SK-N-SH treated with all-trans-retinoic acid at 6 μM for 48 hours (cell line): ENCODE measurements at regions not wholly inside any gene's neighbourhood (a gene's known extent, or its start where the extent isn't known, plus 50 kb on each side); places are given as distances from the start of the nearest gene placed in this dataset.

Source experiments
- ATAC-seq: fragments of 200-7000 bp; cut with Tn5 transposase; 3 replicates; pipeline ENCODE4 v1.9.1; 2020; ENCODE audit warnings: mild to moderate bottlenecking, moderate library complexity
- ARNTL ChIP-seq: fragments of 450-650 bp; formaldehyde crosslinking; IDR thresholded peaks from 2 replicates; pipeline ENCODE4 v1.5.0; 2020; ENCODE audit warnings: low read depth, mild to moderate bottlenecking, moderate library complexity, borderline replicate concordance
- BACH2 ChIP-seq: fragments of 250-450 bp; sonication (Bioruptor Pico); IDR thresholded peaks from 2 replicates; pipeline ENCODE4 v1.9.0; 2021; ENCODE audit warnings: mild to moderate bottlenecking, borderline replicate concordance
- CSDC2 ChIP-seq: fragments of 250-450 bp; sonication (Bioruptor Pico); IDR thresholded peaks from 2 replicates; pipeline ENCODE4 v1.5.0; 2020; ENCODE audit warnings: mild to moderate bottlenecking, moderate library complexity
- ESRRG ChIP-seq: fragments of 250-450 bp; sonication (Bioruptor Pico); IDR thresholded peaks from 2 replicates; pipeline ENCODE4 v1.6.1; 2021; ENCODE audit warnings: mild to moderate bottlenecking
- GLIS3 ChIP-seq: fragments of 250-450 bp; sonication (Bioruptor Pico); IDR thresholded peaks from 2 replicates; pipeline ENCODE4 v1.5.0; 2020; ENCODE audit warnings: mild to moderate bottlenecking, moderate library complexity
- ISL1 ChIP-seq: fragments of 250-450 bp; sonication (Bioruptor Pico); IDR thresholded peaks from 2 replicates; pipeline ENCODE4 v2.1.2; 2022; ENCODE audit warnings: mild to moderate bottlenecking, moderate library complexity
- PPARA ChIP-seq: fragments of 250-450 bp; sonication (Bioruptor Pico); IDR thresholded peaks from 2 replicates; pipeline ENCODE4 v1.5.0; 2020; ENCODE audit warnings: mild to moderate bottlenecking, borderline replicate concordance
- RARB ChIP-seq: fragments of 250-450 bp; sonication (Bioruptor Pico); IDR thresholded peaks from 2 replicates; pipeline ENCODE4 v1.8.0; 2021; ENCODE audit warnings: mild to moderate bottlenecking, moderate library complexity
- SNAI2 ChIP-seq: fragments of 250-450 bp; sonication (Bioruptor Pico); IDR thresholded peaks from 2 replicates; pipeline ENCODE4 v1.5.0; 2020; ENCODE audit warnings: mild to moderate bottlenecking, moderate library complexity
- TCF4 ChIP-seq: fragments of 250-450 bp; sonication (Bioruptor Pico); IDR thresholded peaks from 2 replicates; pipeline ENCODE4 v1.8.0; 2021; ENCODE audit warnings: mild to moderate bottlenecking, moderate library complexity, borderline replicate concordance
- TOX ChIP-seq: fragments of 250-450 bp; sonication (Bioruptor Pico); IDR thresholded peaks from 2 replicates; pipeline ENCODE4 v1.8.0; 2021; ENCODE audit warnings: mild to moderate bottlenecking, moderate library complexity, borderline replicate concordance
- ZC3H10 ChIP-seq: fragments of 250-450 bp; sonication (Bioruptor Pico); IDR thresholded peaks from 2 replicates; pipeline ENCODE4 v1.5.1; 2021; ENCODE audit warnings: mild to moderate bottlenecking, moderate library complexity
- ZFP3 ChIP-seq: fragments of 250-450 bp; sonication (Bioruptor Pico); IDR thresholded peaks from 2 replicates; pipeline ENCODE4 v1.5.0; 2020; ENCODE audit warnings: mild to moderate bottlenecking, moderate library complexity
- ZFP30 ChIP-seq: fragments of 450-650 bp; formaldehyde crosslinking; IDR thresholded peaks from 2 replicates; pipeline ENCODE4 v1.5.0; 2022; ENCODE audit warnings: mild to moderate bottlenecking, moderate library complexity
- ZNF70 ChIP-seq: fragments of 450-650 bp; formaldehyde crosslinking; IDR thresholded peaks from 2 replicates; pipeline ENCODE4 v1.5.0; 2020; ENCODE audit warnings: mild to moderate bottlenecking, moderate library complexity
- ZNF8 ChIP-seq: fragments of 450-650 bp; formaldehyde crosslinking; IDR thresholded peaks from 2 replicates; pipeline ENCODE4 v1.5.0; 2020; ENCODE audit warnings: mild to moderate bottlenecking, moderate library complexity
- TF ChIP-seq, protein P1 (sequence below): fragments of 250-450 bp; sonication (Bioruptor Pico); IDR thresholded peaks from 2 replicates; pipeline ENCODE4 v1.8.0; 2020; ENCODE audit warnings: mild to moderate bottlenecking, moderate library complexity, borderline replicate concordance
- TF ChIP-seq, protein P2 (sequence below): fragments of 250-450 bp; sonication (Bioruptor Pico); IDR thresholded peaks from 2 replicates; pipeline ENCODE4 v1.5.1; 2020; ENCODE audit warnings: low read depth, mild to moderate bottlenecking, moderate library complexity
- TF ChIP-seq, protein P3 (sequence below): fragments of 250-450 bp; sonication (Bioruptor Pico); IDR thresholded peaks from 2 replicates; pipeline ENCODE4 v1.5.1; 2021; ENCODE audit warnings: mild to moderate bottlenecking, moderate library complexity
- TF ChIP-seq, protein P4 (sequence below): fragments of 250-450 bp; sonication (Bioruptor Pico); IDR thresholded peaks from 2 replicates; pipeline ENCODE4 v1.8.0; 2021; ENCODE audit warnings: low read depth, mild to moderate bottlenecking, moderate library complexity, borderline replicate concordance

DNA sequence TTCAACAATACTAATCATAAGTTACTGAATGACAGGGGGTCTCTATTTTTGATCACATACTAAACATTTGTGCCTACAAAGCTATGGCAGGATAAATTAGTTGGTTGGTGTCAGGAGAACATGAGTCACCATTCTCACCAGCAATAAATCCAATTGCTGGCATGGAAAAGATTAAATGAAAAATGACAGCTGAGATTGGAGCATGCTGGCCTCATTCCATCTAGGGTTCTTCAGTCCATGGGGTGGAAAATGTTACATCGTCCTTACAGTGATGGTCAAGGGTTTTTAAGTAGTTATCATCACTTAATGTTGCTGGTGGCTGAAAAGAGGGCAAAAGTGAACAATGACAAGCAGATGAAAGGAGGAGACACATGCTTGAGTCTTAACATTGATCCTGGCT, 180.1 kb upstream of the BCL6 start:
- no peak for TF ChIP-seq BACH2 (CRISPR knock-in tag)
- no peak for TF ChIP-seq ZNF70 (CRISPR knock-in tag)
- TF ChIP-seq, protein P1, sequence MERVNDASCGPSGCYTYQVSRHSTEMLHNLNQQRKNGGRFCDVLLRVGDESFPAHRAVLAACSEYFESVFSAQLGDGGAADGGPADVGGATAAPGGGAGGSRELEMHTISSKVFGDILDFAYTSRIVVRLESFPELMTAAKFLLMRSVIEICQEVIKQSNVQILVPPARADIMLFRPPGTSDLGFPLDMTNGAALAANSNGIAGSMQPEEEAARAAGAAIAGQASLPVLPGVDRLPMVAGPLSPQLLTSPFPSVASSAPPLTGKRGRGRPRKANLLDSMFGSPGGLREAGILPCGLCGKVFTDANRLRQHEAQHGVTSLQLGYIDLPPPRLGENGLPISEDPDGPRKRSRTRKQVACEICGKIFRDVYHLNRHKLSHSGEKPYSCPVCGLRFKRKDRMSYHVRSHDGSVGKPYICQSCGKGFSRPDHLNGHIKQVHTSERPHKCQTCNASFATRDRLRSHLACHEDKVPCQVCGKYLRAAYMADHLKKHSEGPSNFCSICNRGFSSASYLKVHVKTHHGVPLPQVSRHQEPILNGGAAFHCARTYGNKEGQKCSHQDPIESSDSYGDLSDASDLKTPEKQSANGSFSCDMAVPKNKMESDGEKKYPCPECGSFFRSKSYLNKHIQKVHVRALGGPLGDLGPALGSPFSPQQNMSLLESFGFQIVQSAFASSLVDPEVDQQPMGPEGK (CRISPR knock-in tag): no peak
- no peak for TF ChIP-seq ISL1 (CRISPR knock-in tag)
- TF ChIP-seq, protein P2, sequence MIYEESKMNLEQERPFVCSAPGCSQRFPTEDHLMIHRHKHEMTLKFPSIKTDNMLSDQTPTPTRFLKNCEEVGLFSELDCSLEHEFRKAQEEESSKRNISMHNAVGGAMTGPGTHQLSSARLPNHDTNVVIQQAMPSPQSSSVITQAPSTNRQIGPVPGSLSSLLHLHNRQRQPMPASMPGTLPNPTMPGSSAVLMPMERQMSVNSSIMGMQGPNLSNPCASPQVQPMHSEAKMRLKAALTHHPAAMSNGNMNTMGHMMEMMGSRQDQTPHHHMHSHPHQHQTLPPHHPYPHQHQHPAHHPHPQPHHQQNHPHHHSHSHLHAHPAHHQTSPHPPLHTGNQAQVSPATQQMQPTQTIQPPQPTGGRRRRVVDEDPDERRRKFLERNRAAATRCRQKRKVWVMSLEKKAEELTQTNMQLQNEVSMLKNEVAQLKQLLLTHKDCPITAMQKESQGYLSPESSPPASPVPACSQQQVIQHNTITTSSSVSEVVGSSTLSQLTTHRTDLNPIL (CRISPR knock-in tag): no peak
- ATAC-seq: no peak

DNA sequence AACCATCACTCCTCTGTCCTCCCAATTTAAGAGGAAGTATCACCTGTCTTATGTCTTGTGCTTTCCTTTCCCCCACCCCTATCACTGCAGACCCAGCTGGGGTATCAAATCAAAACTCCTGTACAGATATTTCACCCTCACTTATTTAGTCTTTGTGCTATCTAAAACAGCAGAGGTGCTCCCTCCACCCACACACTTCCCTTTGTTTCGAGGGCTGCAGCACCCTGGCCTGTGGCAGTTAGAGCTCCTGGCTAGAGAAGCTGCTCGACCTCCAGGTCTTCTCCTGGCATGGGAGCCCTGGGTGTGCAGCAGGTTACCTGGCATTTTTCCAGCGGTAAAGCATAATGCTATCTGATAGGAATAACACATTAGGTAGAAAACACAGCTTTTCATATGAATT, 181.4 kb upstream of the BCL6 start:
- ATAC-seq: no peak
- no peak for TF ChIP-seq PPARA (CRISPR knock-in tag)
- TF ChIP-seq, protein P3, sequence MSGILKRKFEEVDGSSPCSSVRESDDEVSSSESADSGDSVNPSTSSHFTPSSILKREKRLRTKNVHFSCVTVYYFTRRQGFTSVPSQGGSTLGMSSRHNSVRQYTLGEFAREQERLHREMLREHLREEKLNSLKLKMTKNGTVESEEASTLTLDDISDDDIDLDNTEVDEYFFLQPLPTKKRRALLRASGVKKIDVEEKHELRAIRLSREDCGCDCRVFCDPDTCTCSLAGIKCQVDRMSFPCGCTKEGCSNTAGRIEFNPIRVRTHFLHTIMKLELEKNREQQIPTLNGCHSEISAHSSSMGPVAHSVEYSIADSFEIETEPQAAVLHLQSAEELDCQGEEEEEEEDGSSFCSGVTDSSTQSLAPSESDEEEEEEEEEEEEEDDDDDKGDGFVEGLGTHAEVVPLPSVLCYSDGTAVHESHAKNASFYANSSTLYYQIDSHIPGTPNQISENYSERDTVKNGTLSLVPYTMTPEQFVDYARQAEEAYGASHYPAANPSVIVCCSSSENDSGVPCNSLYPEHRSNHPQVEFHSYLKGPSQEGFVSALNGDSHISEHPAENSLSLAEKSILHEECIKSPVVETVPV (CRISPR knock-in tag): no peak
- TF ChIP-seq TCF4 (CRISPR knock-in tag): no peak
- TF ChIP-seq, protein P1 (CRISPR knock-in tag): no peak
- TF ChIP-seq TOX (CRISPR knock-in tag): no peak
- no peak for TF ChIP-seq RARB (CRISPR knock-in tag)
- TF ChIP-seq ARNTL: no peak
- TF ChIP-seq ZNF8 (CRISPR knock-in tag): no peak

DNA sequence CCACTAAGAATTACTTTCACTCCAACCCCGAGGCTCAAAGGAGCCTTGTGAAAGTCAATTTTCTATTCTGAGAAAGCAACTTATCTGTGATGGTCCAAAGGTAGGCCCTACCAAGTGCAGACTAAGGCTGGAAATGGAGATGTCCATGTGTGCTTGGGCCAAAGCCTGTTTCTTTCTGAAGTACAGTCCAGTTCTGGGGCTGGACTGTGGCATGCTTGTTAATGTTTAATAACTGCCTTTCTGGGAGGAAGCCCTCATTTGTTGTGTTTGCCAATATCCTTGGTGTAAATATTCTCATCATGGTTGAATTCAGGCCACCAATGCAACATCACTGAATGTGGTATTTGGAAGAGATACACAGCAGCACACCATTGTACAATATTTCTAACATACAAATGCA, 182.3 kb upstream of the BCL6 start:
- TF ChIP-seq, protein P3 (CRISPR knock-in tag): no peak
- TF ChIP-seq GLIS3: no peak
- no peak for TF ChIP-seq TCF4 (CRISPR knock-in tag)
- TF ChIP-seq ZNF8 (CRISPR knock-in tag): no peak
- TF ChIP-seq TOX (CRISPR knock-in tag): no peak
- TF ChIP-seq ISL1 (CRISPR knock-in tag): no peak
- TF ChIP-seq ZC3H10: no peak
- no peak for TF ChIP-seq ZFP30 (CRISPR knock-in tag)
- TF ChIP-seq CSDC2 (CRISPR knock-in tag): no peak
- TF ChIP-seq SNAI2: no peak
- no peak for TF ChIP-seq ZNF70 (CRISPR knock-in tag)
- no peak for ATAC-seq

DNA sequence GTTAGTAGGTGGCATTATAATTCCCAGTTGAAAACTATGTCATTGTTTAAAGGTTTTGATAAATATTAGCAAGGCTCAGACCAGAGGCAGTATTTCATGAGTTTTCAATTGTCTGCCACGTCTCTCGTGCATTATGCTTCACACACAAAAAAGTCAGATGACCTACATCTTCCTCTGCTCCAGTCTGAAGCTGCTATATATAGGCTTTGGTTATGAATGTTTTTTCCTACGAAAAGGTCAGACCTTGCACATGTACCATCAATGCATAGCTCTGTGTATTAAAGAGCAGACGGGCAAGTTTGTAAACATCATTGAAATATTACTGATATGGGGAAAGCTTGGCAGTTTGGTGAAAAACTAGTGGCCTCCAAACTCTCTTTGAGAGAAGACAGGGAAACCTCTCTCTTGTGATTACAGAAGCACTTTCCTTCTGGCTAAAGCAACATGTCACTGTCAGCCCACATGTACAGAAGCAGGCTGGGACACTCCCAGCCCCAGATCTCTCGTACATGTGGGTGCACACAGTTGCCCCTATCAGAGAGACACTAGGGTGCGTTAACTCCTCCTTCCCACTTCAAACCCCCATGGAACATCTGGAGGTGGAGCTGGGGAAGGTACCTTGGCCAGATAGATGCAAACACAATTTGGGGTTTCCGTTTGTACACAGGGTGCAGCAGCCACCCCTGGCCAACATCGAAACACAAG, 184.0 kb upstream of the BCL6 start:
- ATAC-seq: no peak
- no peak for TF ChIP-seq ZNF8 (CRISPR knock-in tag)
- TF ChIP-seq ZFP3 (CRISPR knock-in tag): no peak
- no peak for TF ChIP-seq ZNF70 (CRISPR knock-in tag)

DNA sequence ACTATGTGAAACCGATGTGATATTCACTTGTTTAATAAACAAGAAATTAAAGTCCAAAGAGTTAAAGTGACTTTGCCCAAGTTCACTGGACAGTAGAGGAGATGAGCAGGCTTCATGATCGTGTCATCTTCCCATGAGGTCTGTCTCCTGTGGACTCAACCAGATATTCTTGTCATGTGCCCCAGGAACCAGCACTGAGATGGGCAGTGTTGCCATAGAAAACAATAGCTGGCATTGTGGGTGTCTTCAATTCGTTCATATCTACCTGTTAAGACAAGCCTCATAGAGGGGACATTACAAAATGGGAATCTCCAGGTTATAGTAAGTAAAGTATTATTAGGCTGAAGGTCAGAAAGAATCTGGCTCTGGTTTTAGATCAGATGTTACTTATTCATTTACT, 184.8 kb upstream of the BCL6 start:
- ATAC-seq: no peak
- TF ChIP-seq CSDC2 (CRISPR knock-in tag) (no peak), BACH2 (CRISPR knock-in tag) (no peak), PPARA (CRISPR knock-in tag) (no peak), RARB (CRISPR knock-in tag) (no peak), ZNF70 (CRISPR knock-in tag) (no peak), SNAI2 (no peak), ZFP30 (CRISPR knock-in tag) (no peak), TOX (CRISPR knock-in tag) (no peak), ZC3H10 (no peak), GLIS3 (no peak), TCF4 (CRISPR knock-in tag) (no peak), ESRRG (CRISPR knock-in tag) (no peak), ISL1 (CRISPR knock-in tag) (no peak), ZFP3 (CRISPR knock-in tag) (no peak), ZNF8 (CRISPR knock-in tag) (no peak)
- TF ChIP-seq, protein P4, sequence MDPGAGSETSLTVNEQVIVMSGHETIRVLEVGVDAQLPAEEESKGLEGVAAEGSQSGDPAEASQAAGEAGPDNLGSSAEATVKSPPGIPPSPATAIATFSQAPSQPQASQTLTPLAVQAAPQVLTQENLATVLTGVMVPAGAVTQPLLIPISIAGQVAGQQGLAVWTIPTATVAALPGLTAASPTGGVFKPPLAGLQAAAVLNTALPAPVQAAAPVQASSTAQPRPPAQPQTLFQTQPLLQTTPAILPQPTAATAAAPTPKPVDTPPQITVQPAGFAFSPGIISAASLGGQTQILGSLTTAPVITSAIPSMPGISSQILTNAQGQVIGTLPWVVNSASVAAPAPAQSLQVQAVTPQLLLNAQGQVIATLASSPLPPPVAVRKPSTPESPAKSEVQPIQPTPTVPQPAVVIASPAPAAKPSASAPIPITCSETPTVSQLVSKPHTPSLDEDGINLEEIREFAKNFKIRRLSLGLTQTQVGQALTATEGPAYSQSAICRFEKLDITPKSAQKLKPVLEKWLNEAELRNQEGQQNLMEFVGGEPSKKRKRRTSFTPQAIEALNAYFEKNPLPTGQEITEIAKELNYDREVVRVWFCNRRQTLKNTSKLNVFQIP (CRISPR knock-in tag): no peak
- TF ChIP-seq, protein P1 (CRISPR knock-in tag): no peak
